ENCODE measurements at regions not wholly inside any gene's neighbourhood (a gene's known extent, or its start where the extent isn't known, plus 50 kb on each side); places are given as distances from the start of the nearest gene placed in this dataset.

- TF ChIP-seq EZH2 (IDR thresholded peaks at IDR 0.05; ENCODE audit: borderline replicate concordance, insufficient read depth, low read length, poor library complexity, severe bottlenecking): no peak
- TF ChIP-seq EP300 (conservative IDR thresholded peaks at IDR 0.05; ENCODE audit: poor library complexity, severe bottlenecking): no peak
- no peak for TF ChIP-seq SMC3 (conservative IDR thresholded peaks at IDR 0.05; ENCODE audit: poor library complexity)
- no peak for TF ChIP-seq TAF1 (IDR thresholded peaks at IDR 0.05; ENCODE audit: low read depth)
- TF ChIP-seq RAD21 (conservative IDR thresholded peaks at IDR 0.05): no peak
- TF ChIP-seq REST (IDR thresholded peaks at IDR 0.05; ENCODE audit: borderline replicate concordance): no peak
- TF ChIP-seq, protein P1, sequence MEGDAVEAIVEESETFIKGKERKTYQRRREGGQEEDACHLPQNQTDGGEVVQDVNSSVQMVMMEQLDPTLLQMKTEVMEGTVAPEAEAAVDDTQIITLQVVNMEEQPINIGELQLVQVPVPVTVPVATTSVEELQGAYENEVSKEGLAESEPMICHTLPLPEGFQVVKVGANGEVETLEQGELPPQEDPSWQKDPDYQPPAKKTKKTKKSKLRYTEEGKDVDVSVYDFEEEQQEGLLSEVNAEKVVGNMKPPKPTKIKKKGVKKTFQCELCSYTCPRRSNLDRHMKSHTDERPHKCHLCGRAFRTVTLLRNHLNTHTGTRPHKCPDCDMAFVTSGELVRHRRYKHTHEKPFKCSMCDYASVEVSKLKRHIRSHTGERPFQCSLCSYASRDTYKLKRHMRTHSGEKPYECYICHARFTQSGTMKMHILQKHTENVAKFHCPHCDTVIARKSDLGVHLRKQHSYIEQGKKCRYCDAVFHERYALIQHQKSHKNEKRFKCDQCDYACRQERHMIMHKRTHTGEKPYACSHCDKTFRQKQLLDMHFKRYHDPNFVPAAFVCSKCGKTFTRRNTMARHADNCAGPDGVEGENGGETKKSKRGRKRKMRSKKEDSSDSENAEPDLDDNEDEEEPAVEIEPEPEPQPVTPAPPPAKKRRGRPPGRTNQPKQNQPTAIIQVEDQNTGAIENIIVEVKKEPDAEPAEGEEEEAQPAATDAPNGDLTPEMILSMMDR (IDR thresholded peaks at IDR 0.05; ENCODE audit: poor library complexity, severe bottlenecking): no peak
- no peak for TF ChIP-seq MXI1 (conservative IDR thresholded peaks at IDR 0.05; ENCODE audit: poor library complexity, severe bottlenecking)
- no peak for TF ChIP-seq POLR2AphosphoS5 (IDR thresholded peaks at IDR 0.05)
- no peak overlapping the region for H2AFZ ChIP-seq (ENCODE audit: low read depth, low read length)
- H3K9me3 ChIP-seq (ENCODE audit: low read length): no peaks in the 10 kb centered on the region
- H4K20me1 ChIP-seq (ENCODE audit: insufficient read depth): no peaks in the 10 kb centered on the region
- no peak overlapping the region for H3K9ac ChIP-seq (ENCODE audit: low read length)
- no peak overlapping the region for H3K4me2 ChIP-seq (ENCODE audit: low read length)
- no peaks in the 10 kb centered on the region for H3K79me2 ChIP-seq (replicated peaks; ENCODE audit: insufficient read depth, low read length)
- H3K27ac ChIP-seq (ENCODE audit: low read length): no peak overlapping the region
- no peaks in the 10 kb centered on the region for H3K36me3 ChIP-seq (ENCODE audit: insufficient read depth, low read length)
- H3F3A ChIP-seq (ENCODE audit: insufficient read depth, low read length, poor library complexity, severe bottlenecking): no peaks in the 10 kb centered on the region
- no peaks in the 10 kb centered on the region for H3K9me2 ChIP-seq (ENCODE audit: insufficient read depth, low read length)
- H3K4me3 ChIP-seq (ENCODE audit: low read length): no peak overlapping the region
- H3K27me3 ChIP-seq (ENCODE audit: insufficient read depth, low read depth, low read length): no peaks in the 10 kb centered on the region
Measured at GRCh38 chr4:123484291-123484926, 87.8 kb downstream of the SPRY1 start.

- TF ChIP-seq MXI1 (conservative IDR thresholded peaks at IDR 0.05; ENCODE audit: poor library complexity, severe bottlenecking) (no peak), RAD21 (conservative IDR thresholded peaks at IDR 0.05) (no peak), REST (IDR thresholded peaks at IDR 0.05; ENCODE audit: borderline replicate concordance) (no peak), TAF1 (IDR thresholded peaks at IDR 0.05; ENCODE audit: low read depth) (no peak)
- no peaks in the 10 kb centered on the region for H3K27me3 ChIP-seq (ENCODE audit: insufficient read depth, low read depth, low read length)
- no peak overlapping the region for H3K27ac ChIP-seq (ENCODE audit: low read length)
- H3K9me2 ChIP-seq (ENCODE audit: insufficient read depth, low read length): no peaks in the 10 kb centered on the region
- no peaks in the 10 kb centered on the region for H4K20me1 ChIP-seq (ENCODE audit: insufficient read depth)
- peak overlapping the region; percentile 40 for H2AFZ ChIP-seq (ENCODE audit: low read depth, low read length)
- no peaks in the 10 kb centered on the region for H3K79me2 ChIP-seq (replicated peaks; ENCODE audit: insufficient read depth, low read length)
- H3K4me3 ChIP-seq (ENCODE audit: low read length): no peak overlapping the region
- no peak overlapping the region for H3K4me2 ChIP-seq (ENCODE audit: low read length)
- no peak overlapping the region for H3K9ac ChIP-seq (ENCODE audit: low read length)
- no peaks in the 10 kb centered on the region for H3K36me3 ChIP-seq (ENCODE audit: insufficient read depth, low read length)
- H3F3A ChIP-seq (ENCODE audit: insufficient read depth, low read length, poor library complexity, severe bottlenecking): no peaks in the 10 kb centered on the region
- no peaks in the 10 kb centered on the region for H3K9me3 ChIP-seq (ENCODE audit: low read length)
Measured at GRCh38 chr4:123485601-123486000, 89.0 kb downstream of the SPRY1 start.

Data from neural cell (in vitro differentiated cells).